Natural killer cell (primary cell): ENCODE measurements at regions not wholly inside any gene's neighbourhood (a gene's known extent, or its start where the extent isn't known, plus 50 kb on each side); places are given as distances from the start of the nearest gene placed in this dataset.

Source experiments
- ATAC-seq, 3 donors: fragments of 150-1000 bp in 2 of 3; fragments of 200-7000 bp in 1 of 3; cut with Tn5 transposase; 1 replicate in 1 of 3; 2 replicates in 2 of 3; pipeline ENCODE4 v1.10.0; 2021; ENCODE audit warnings: mild to moderate bottlenecking in 2 of 3, moderate library complexity in 2 of 3
- DNase-seq, 2 donors: peaks; one replicate each; pipeline versions ENCODE4 v3.0.0 to v3.0.0-alpha.2; 2013 to 2021; ENCODE audit warnings: mixed read lengths in 1 of 2
- H3K27ac ChIP-seq: one replicate; pipeline ENCODE4 v1.5.1; 2013; ENCODE audit warnings: mild to moderate bottlenecking, low read length
- H3K27me3 ChIP-seq: one replicate; pipeline ENCODE4 v1.6.1; 2013; ENCODE audit warnings: low read length; ENCODE audit not compliant: control insufficient read depth, insufficient read depth
- H3K36me3 ChIP-seq: one replicate; pipeline ENCODE4 v1.6.1; 2013; ENCODE audit warnings: low read length; ENCODE audit not compliant: control insufficient read depth, insufficient read depth
- H3K4me1 ChIP-seq: one replicate; pipeline ENCODE4 v1.6.1; 2013; ENCODE audit warnings: low read length; ENCODE audit not compliant: control insufficient read depth, insufficient read depth
- H3K4me3 ChIP-seq: one replicate; pipeline ENCODE4 v1.5.1; 2013; ENCODE audit warnings: low read length
- H3K9me3 ChIP-seq: one replicate; pipeline ENCODE4 v1.6.1; 2013; ENCODE audit warnings: low read length; ENCODE audit not compliant: control insufficient read depth, insufficient read depth
- H3K27ac Mint-ChIP-seq, 2 donors: one replicate each; pipeline ENCODE4 v1.8.0; 2022; ENCODE audit warnings: mild to moderate bottlenecking in 2 of 2, mixed read lengths in 2 of 2, moderate library complexity in 1 of 2
- H3K27me3 Mint-ChIP-seq, 2 donors: one replicate each; pipeline ENCODE4 v1.8.0; 2022; ENCODE audit warnings: low read depth in 2 of 2, mixed read lengths in 2 of 2
- H3K36me3 Mint-ChIP-seq: one replicate; pipeline ENCODE4 v1.8.0; 2022; ENCODE audit warnings: mixed read lengths
- H3K4me1 Mint-ChIP-seq, 2 donors: one replicate each; pipeline ENCODE4 v1.8.0; 2022; ENCODE audit warnings: mixed read lengths in 2 of 2
- H3K4me3 Mint-ChIP-seq: one replicate; pipeline ENCODE4 v1.8.0; 2022; ENCODE audit warnings: mild to moderate bottlenecking, moderate library complexity, mixed read lengths
- H3K9me3 Mint-ChIP-seq, 2 donors: one replicate each; pipeline ENCODE4 v1.8.0; 2022; ENCODE audit warnings: mixed read lengths in 2 of 2
- CTCF ChIP-seq: fragments of 200-600 bp; IDR thresholded peaks from one replicate; pipeline ENCODE4 v1.8.0; 2022; ENCODE audit warnings: antibody characterized with exemption
- WGBS: methylation state at CpG from one replicate; pipeline ENCODE4 v1.1.7; 2013; ENCODE audit warnings: missing lambda C conversion rate; ENCODE audit not compliant: insufficient coverage; 5-methylcytosine and 5-hydroxymethylcytosine counted together
- intact Hi-C: fragments of 100-400 bp; cut with micrococcal nuclease; formaldehyde crosslinking; loops from one replicate; pipeline ENCODE4 v1.14.2; 2022

- 82% methylated on average over 6 of the region's 6 CpGs for WGBS
- Histone ChIP-seq H3K27ac (no peak overlapping the region), H3K4me3 (no peak overlapping the region), H3K27me3 (no peaks in the 10 kb centered on the region), H3K9me3 (no peaks in the 10 kb centered on the region), H3K4me1 (no peaks in the 10 kb centered on the region), H3K36me3 (no peaks in the 10 kb centered on the region)
- no peak for DNase-seq
- no peak for TF ChIP-seq CTCF
- intact Hi-C loops: no loop called here
- ATAC-seq: no peak
- H3K4me3 Mint-ChIP-seq: no peak overlapping the region
- H3K9me3 Mint-ChIP-seq: no peaks in the 10 kb centered on the region
- peaks cover 9 to 22% of the 10 kb centered on the region in 2 donors for H3K27me3 Mint-ChIP-seq
- H3K36me3 Mint-ChIP-seq: no peaks in the 10 kb centered on the region
- H3K27ac Mint-ChIP-seq: no peak overlapping the region
- no peaks in the 10 kb centered on the region for H3K4me1 Mint-ChIP-seq
Observed at GRCh38 chr5:66362046-66362445, 217.9 kb downstream of the SREK1 start.

- Histone ChIP-seq H3K4me3 (no peak overlapping the region), H3K36me3 (no peaks in the 10 kb centered on the region), H3K27ac (no peak overlapping the region), H3K27me3 (no peaks in the 10 kb centered on the region), H3K9me3 (no peaks in the 10 kb centered on the region), H3K4me1 (no peaks in the 10 kb centered on the region)
- ATAC-seq (no peak), DNase-seq (no peak)
- H3K27ac Mint-ChIP-seq: no peak overlapping the region
- peaks cover 7 to 21% of the 10 kb centered on the region in 2 donors for H3K27me3 Mint-ChIP-seq
- H3K4me1 Mint-ChIP-seq: no peaks in the 10 kb centered on the region
- H3K9me3 Mint-ChIP-seq: no peaks in the 10 kb centered on the region
- intact Hi-C loops: no loop called here
- no peaks in the 10 kb centered on the region for H3K36me3 Mint-ChIP-seq
- no peak for TF ChIP-seq CTCF
- 89% methylated on average over 4 of the region's 4 CpGs for WGBS
- H3K4me3 Mint-ChIP-seq: no peak overlapping the region
Observed at GRCh38 chr5:66362687-66363086, 218.6 kb downstream of the SREK1 start.

DNA sequence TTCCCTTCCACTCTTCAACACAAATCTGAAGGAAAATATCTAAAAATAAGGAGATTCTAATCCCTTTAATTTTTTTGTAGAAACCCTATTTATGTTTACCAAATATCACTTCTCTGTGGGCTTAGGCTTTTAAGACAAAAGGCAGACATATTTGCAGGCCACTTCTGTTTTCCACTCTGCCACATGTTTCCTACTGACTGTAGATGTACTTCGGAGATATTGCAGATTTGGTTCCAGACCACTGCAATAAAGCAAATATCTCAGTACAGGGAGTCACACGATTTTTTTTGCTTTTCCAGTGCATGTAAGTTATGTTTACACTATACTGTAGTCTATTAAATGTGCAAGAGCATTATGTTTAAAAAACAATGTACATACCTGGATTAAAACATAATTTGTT, 219.0 kb downstream of the SREK1 start:
- Mint-ChIP-seq H3K4me3 (no peak overlapping the region), H3K4me1 (no peaks in the 10 kb centered on the region), H3K27ac (no peak overlapping the region), H3K9me3 (no peaks in the 10 kb centered on the region), H3K36me3 (no peaks in the 10 kb centered on the region), H3K27me3 (peaks cover 7 to 21% of the 10 kb centered on the region in 2 donors)
- no peaks in the 10 kb centered on the region for H3K27me3 ChIP-seq
- no peak overlapping the region for H3K27ac ChIP-seq
- no peak overlapping the region for H3K4me3 ChIP-seq
- ATAC-seq (no peak), DNase-seq (no peak)
- H3K9me3 ChIP-seq: no peaks in the 10 kb centered on the region
- 0% methylated on average over 1 of the region's 2 CpGs for WGBS
- H3K4me1 ChIP-seq: no peaks in the 10 kb centered on the region
- no peak for TF ChIP-seq CTCF
- intact Hi-C loops: no loop called here
- H3K36me3 ChIP-seq: no peaks in the 10 kb centered on the region

GRCh38 chr5:66364186-66364585, 220.1 kb downstream of the SREK1 start:
- intact Hi-C loops: no loop called here
- H3K27me3 Mint-ChIP-seq: peaks cover 7 to 21% of the 10 kb centered on the region in 2 donors

More at GRCh38 chr5:66364186-66364585, 220.1 kb downstream of the SREK1 start:
- no peaks in the 10 kb centered on the region for H3K9me3 Mint-ChIP-seq
- no peak overlapping the region for H3K4me3 ChIP-seq
- no peak for ATAC-seq
- DNase-seq: no peak
- H3K4me3 Mint-ChIP-seq: no peak overlapping the region
- WGBS: 100% methylated on average over 2 of the region's 2 CpGs
- H3K4me1 Mint-ChIP-seq: no peaks in the 10 kb centered on the region
- no peaks in the 10 kb centered on the region for H3K36me3 Mint-ChIP-seq
- H3K36me3 ChIP-seq: no peaks in the 10 kb centered on the region
- no peak overlapping the region for H3K27ac ChIP-seq
- no peaks in the 10 kb centered on the region for H3K4me1 ChIP-seq
- H3K27me3 ChIP-seq: no peaks in the 10 kb centered on the region
- TF ChIP-seq CTCF: no peak
- no peaks in the 10 kb centered on the region for H3K9me3 ChIP-seq
- H3K27ac Mint-ChIP-seq: no peak overlapping the region
